Activated naive CD4-positive, alpha-beta T cell treated with anti-CD3 and anti-CD28 coated beads, Interleukin-2, amount 50 U/mL, for 24 hours (primary cell): ENCODE measurements at regions not wholly inside any gene's neighbourhood (a gene's known extent, or its start where the extent isn't known, plus 50 kb on each side); places are given as distances from the start of the nearest gene placed in this dataset.

Experiments
- H3K27ac Mint-ChIP-seq: one replicate; pipeline ENCODE4 v1.8.0; 2021; ENCODE audit warnings: mild to moderate bottlenecking, mixed read lengths
- H3K27me3 Mint-ChIP-seq: one replicate; pipeline ENCODE4 v1.8.0; 2021; ENCODE audit warnings: mixed read lengths
- H3K36me3 Mint-ChIP-seq: one replicate; pipeline ENCODE4 v1.8.0; 2021; ENCODE audit warnings: mixed read lengths
- H3K4me1 Mint-ChIP-seq: one replicate; pipeline ENCODE4 v1.8.0; 2021; ENCODE audit warnings: mixed read lengths
- H3K4me3 Mint-ChIP-seq: one replicate; pipeline ENCODE4 v1.8.0; 2021; ENCODE audit warnings: mild to moderate bottlenecking, mixed read lengths
- H3K9me3 Mint-ChIP-seq: one replicate; pipeline ENCODE4 v1.8.0; 2021; ENCODE audit warnings: mixed read lengths

DNA sequence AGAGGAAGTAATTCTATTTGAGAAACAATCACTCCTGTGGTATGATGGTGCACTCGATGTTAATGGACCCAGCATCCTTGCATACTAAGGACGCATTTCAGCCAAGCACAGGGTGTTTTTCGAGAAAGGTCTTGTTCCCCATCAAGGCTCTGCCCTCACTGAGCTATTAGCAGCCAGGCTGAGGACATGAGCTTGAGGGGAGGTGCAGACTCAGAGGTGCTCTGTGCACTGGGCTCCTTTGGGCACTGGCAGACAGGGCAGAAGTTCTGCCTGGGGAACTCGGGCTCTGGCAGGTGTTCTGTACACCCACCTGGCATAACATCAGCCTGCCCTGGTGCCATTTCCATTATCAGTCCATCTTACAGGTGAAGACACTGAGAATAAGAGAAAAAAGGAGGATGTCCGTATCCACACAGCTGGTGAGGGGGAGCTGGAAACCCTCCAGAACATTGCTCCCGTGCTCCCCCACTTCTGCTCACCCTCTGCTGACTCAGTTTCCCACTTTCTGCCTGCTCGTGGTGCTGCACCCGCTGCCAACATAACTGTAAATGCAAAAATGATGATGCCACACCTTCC, 92.7 kb upstream of the RET start:
- Mint-ChIP-seq H3K4me1 (peaks cover 2% of the 10 kb centered on the region), H3K27ac (no peak overlapping the region), H3K4me3 (no peak overlapping the region), H3K36me3 (no peaks in the 10 kb centered on the region), H3K9me3 (no peaks in the 10 kb centered on the region), H3K27me3 (no peaks in the 10 kb centered on the region)

DNA sequence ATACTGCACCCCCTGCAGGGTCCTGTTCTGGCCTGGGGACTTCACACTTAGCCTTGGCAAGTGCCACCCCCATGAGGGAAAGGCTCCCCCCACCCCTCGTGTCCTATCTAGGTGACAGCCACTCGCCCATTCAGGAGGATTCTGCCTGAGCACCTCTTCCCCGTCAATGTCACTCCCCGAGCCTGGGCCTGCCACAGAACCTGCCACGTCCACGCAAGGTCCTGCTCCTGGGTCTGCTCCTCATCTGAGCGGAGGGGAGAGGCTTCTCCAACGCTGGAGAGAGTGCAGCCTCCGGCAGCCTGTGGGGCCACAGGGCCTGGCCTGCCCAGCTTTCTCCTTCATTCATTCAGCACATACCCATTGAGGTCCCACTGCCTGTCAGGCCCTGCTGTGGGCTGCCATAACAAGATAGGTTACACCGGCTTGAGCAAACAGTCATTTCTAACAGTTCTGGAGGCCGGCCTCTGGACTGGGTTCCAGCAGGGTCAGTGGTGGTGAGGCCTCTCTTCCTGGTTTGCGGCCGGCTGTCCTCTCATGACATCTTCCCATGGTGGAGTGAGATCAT, 92.0 kb upstream of the RET start:
- no peaks in the 10 kb centered on the region for H3K27me3 Mint-ChIP-seq
- no peak overlapping the region for H3K4me3 Mint-ChIP-seq
- no peaks in the 10 kb centered on the region for H3K9me3 Mint-ChIP-seq
- no peaks in the 10 kb centered on the region for H3K36me3 Mint-ChIP-seq
- H3K4me1 Mint-ChIP-seq: peaks cover 6% of the 10 kb centered on the region
- H3K27ac Mint-ChIP-seq: no peak overlapping the region

DNA sequence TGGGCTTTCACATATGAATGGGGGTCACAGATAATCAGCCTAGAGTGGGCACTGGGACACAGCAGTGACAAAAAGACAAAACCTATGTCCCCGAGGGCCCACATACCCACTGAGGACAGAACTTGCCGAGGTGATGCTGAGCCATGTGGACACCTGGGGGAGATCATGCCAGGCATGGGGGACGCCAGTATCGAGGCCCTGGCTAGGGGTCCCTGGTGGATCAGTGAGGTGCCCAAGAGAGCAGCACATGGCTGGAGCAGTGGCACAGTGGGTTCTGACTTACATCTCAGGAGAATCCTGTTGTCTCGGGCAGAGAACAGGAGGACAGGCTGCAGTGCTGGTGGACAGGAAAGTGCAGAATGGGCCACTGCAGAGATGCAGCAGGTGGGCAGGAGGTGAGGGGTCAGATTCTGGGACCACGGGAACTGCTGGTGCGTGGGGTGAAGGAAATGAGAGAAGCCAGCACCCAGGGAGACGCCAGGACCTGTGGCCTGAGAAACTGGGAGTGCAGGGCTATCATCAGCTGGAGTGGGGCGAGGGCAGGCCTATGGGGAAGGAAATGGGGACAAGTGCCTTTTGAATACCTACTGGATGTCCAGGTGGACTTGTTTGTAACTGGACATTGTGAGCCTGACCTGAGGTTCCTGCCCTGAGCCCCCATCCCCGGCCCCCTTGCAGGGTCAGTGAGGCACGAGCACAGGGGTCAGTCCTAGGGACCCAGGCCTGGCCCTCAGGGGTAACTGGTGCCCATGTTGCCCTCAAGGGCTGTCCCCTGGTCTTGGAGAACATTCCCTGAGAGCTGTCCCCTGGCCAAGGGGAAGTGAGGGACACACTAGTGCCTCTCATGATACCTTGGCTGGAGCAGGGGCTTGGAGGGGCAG, 91.2 kb upstream of the RET start:
- no peaks in the 10 kb centered on the region for H3K9me3 Mint-ChIP-seq
- H3K27ac Mint-ChIP-seq: no peak overlapping the region
- H3K4me3 Mint-ChIP-seq: no peak overlapping the region
- H3K27me3 Mint-ChIP-seq: no peaks in the 10 kb centered on the region
- no peaks in the 10 kb centered on the region for H3K36me3 Mint-ChIP-seq
- peaks cover 6% of the 10 kb centered on the region for H3K4me1 Mint-ChIP-seq

DNA sequence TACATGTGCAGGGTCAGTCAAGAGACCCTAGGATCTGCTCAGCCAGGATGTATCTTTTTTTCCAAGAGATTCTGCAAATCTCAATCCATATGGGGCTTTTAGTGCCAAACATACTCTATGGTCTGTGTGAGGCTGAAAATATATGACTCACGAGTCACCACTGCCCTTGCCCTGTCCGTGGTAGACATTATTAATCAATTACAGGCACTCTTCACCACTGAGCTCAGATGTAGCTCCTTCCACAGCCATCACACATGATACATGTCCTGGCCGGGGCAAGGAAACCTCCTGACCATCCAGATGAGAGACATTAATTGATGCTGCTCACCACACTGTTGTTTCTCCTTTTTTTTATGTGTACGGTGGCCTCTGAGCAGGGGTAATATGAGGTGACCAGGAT, 90.2 kb upstream of the RET start:
- H3K27me3 Mint-ChIP-seq: no peaks in the 10 kb centered on the region
- peaks cover 6% of the 10 kb centered on the region for H3K4me1 Mint-ChIP-seq
- H3K4me3 Mint-ChIP-seq: no peak overlapping the region
- H3K9me3 Mint-ChIP-seq: no peaks in the 10 kb centered on the region
- H3K27ac Mint-ChIP-seq: no peak overlapping the region
- H3K36me3 Mint-ChIP-seq: no peaks in the 10 kb centered on the region

DNA sequence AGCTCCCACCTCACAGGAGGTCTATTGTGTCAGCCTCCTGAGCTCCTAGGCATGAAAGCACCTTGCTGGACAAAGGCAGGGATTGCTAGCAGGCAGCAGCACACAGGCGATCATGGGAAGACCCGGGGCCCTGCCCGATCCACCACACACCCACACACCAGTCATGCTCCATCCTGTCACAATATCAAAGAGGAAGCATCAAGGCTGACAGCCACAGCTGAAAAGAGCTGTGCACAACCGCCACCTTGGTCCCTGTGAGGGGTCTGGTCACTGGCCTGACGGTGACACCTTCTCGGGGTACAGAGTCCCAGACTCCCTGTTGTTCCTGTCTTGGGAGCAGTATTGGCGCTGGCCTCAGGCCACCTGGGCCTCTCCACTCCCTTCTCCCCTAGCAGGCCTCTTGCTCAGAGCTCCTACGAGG, 89.7 kb upstream of the RET start:
- Mint-ChIP-seq H3K27ac (no peak overlapping the region), H3K27me3 (no peaks in the 10 kb centered on the region), H3K4me3 (no peak overlapping the region), H3K4me1 (peaks cover 6% of the 10 kb centered on the region), H3K36me3 (no peaks in the 10 kb centered on the region), H3K9me3 (no peaks in the 10 kb centered on the region)

DNA sequence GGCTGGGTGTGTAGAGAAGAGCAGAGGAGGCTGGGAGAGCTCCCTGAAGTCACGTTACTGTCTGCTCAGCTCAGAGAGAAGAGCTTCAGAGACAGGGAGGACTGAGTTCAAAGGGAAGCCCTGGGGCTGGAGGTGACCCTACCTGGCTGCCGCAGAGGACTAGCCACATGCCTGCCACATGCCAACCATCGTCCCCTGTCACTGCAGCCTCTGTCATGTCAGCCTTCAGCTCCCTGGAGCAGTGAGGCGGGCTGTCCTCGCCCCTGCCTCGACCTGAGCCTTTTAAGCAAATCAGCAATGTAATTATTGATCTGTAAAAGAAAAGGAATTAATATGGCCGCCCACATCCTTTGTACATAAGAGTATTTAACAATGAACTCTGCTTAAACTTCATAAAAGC, 89.3 kb upstream of the RET start:
- Mint-ChIP-seq H3K9me3 (no peaks in the 10 kb centered on the region), H3K27me3 (no peaks in the 10 kb centered on the region), H3K27ac (no peak overlapping the region), H3K4me3 (no peak overlapping the region), H3K4me1 (peaks cover 6% of the 10 kb centered on the region), H3K36me3 (no peaks in the 10 kb centered on the region)

DNA sequence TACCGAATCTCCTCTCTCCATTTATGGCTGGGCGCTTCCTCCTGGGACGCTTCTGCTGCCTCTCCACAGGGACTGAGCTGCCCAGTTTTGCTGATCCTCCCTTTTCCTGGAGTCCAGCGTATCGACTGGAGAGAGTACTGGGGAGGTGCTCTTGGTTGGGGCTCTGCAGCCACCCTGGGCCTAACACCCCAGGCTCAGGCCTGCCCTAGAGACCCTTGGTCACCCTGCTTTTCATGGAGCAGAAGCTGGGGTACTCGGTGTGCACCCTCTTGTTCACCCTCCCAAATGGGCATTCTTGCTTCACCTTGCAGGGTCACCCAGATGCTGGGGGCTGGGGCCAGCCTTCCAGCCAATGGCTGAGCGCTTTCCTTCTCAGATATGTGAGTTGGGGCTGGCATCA, 88.8 kb upstream of the RET start:
- H3K27me3 Mint-ChIP-seq: no peaks in the 10 kb centered on the region
- H3K27ac Mint-ChIP-seq: no peak overlapping the region
- H3K4me3 Mint-ChIP-seq: no peak overlapping the region
- H3K9me3 Mint-ChIP-seq: no peaks in the 10 kb centered on the region
- H3K4me1 Mint-ChIP-seq: peaks cover 6% of the 10 kb centered on the region
- H3K36me3 Mint-ChIP-seq: no peaks in the 10 kb centered on the region

DNA sequence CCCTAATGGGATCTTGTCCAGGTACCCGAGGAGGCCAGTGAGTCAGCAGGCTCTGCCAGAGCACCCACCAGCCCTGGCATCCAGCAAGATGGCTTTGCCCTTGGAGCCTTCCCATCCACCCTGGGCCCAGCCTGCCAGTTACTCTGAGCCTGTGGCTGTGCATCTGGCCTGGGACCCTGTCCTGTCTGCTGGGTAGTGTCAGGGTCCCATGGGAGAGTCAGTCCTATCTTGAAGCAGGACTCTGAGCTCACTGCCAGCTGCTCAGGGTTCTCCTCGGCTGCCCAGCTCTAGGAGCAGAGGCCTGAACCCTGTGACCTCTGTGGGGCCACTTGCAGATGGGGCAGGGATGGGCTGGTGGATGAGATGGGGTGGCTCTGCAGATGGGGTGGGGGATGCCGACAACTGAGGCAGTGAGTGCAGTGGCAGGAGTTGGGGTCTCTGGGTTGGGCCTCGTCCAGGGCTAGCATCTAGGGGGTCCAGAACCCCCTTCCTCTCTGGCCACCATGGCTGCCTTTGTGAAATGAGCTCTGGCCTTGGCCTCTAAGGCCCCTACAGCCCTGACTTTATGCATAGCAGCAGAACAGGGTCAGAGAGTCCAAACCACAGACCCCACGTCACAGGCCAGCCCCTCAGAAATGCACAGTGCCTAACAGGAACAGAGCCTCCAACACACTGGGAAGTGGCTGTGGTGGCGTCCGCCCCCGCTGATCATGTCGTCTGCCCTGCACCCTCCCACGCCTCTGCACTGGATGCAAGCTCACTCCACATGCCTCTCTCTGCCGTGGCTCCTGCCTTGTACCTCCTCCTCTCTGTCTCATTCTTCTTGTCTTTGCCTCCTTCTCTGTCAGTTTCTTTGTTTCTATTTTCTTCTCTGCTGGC, 88.1 kb upstream of the RET start:
- Mint-ChIP-seq H3K36me3 (no peaks in the 10 kb centered on the region), H3K27ac (no peak overlapping the region), H3K9me3 (no peaks in the 10 kb centered on the region), H3K27me3 (no peaks in the 10 kb centered on the region), H3K4me3 (no peak overlapping the region), H3K4me1 (peaks cover 6% of the 10 kb centered on the region)

DNA sequence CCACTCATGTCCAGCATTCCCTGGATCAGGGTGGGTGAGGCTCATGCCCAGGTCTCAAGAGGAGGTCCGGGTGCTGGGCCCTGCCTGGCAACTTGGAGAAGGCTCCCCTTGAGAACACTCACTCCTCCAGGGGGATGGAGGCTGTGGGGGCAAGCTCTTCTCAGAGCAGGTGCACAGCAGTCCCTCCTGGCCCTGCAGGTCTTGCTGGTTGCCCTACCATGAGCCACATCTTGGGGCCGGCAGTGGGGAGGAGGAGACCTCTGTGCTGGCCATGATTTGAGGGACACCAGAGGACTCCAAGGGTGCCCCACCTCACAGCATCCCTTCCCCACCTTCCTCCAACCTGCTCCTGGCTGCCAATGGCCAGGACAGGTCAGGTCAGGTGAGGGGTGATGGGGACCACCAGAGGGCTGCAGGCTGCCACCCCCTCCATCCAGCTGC, 87.4 kb upstream of the RET start:
- Mint-ChIP-seq H3K4me1 (peaks cover 6% of the 10 kb centered on the region), H3K27me3 (no peaks in the 10 kb centered on the region), H3K4me3 (no peak overlapping the region), H3K36me3 (no peaks in the 10 kb centered on the region), H3K9me3 (no peaks in the 10 kb centered on the region), H3K27ac (no peak overlapping the region)

DNA sequence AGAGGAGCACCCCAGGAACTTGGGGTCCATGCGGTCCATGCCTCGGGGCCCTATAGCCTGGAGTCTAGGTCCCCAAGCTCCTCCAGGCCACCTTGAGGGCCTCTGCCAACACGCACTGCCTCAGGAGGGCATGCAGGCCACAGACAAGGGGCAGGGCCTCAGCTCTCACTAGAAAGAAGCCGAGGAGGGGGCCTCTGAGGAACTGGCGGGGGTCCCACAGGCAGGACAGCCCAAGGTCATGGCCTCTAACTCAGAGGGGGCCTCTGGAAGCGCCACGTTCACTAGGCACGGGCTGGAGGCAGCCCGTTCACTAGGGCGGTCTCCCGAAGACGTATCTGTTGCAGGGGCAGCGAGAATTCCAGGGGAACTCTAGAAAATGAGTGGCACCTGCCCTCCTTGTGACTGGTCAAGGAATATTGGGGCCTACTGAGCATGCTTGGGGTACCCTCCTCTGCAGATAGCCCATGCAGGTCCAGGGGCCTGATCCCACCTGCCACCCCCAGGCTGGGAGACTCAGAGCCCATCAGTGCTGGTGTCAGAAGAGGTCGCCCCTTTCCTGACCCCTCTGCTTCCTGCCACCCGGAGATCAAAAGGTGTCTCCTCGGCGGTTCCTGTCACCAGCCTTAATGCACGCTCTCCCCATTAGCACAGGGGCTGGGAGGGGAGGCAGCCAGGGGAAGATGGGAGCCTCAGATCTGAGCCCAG, 86.7 kb upstream of the RET start:
- H3K4me1 Mint-ChIP-seq: peaks cover 6% of the 10 kb centered on the region
- H3K4me3 Mint-ChIP-seq: no peak overlapping the region
- no peaks in the 10 kb centered on the region for H3K27me3 Mint-ChIP-seq
- H3K9me3 Mint-ChIP-seq: no peaks in the 10 kb centered on the region
- no peaks in the 10 kb centered on the region for H3K36me3 Mint-ChIP-seq
- H3K27ac Mint-ChIP-seq: no peak overlapping the region

DNA sequence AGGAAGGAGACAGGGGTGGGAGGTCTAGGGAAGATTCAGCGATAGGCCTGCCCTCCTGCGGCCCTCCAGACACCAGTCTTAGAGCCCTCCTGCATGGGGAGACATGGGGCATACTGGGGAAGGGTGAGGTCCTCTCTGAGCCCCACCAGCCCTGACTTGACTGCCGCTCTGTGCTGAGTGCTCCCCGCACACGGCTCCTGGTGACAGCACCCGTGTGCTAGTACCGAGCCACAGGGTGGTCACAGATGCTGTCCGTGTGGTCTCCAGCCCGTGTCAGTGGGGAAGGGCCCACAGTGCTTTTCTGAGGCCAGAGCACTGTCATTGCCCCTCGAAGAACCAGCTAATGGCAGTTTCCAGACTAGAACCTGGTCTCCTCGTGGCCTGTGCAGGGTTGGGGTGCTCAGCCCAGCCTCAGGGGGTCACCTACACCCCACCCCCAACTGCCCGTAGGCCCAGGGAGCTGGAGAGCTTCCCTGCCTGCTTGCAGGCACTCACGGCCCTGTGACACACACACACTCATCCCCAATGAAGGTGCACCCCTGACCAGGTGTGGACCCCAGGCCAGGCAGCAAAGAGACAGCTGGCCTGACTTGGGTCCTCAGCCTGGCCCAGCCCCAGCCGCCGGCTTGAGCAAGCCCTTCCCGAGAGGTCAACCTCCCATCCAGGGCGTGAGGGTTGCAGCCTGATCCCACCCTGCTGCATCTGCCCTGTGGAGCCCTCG, 86.0 kb upstream of the RET start:
- Mint-ChIP-seq H3K27ac (no peak overlapping the region), H3K4me1 (peaks cover 6% of the 10 kb centered on the region), H3K27me3 (no peaks in the 10 kb centered on the region), H3K4me3 (no peak overlapping the region), H3K9me3 (no peaks in the 10 kb centered on the region), H3K36me3 (no peaks in the 10 kb centered on the region)

DNA sequence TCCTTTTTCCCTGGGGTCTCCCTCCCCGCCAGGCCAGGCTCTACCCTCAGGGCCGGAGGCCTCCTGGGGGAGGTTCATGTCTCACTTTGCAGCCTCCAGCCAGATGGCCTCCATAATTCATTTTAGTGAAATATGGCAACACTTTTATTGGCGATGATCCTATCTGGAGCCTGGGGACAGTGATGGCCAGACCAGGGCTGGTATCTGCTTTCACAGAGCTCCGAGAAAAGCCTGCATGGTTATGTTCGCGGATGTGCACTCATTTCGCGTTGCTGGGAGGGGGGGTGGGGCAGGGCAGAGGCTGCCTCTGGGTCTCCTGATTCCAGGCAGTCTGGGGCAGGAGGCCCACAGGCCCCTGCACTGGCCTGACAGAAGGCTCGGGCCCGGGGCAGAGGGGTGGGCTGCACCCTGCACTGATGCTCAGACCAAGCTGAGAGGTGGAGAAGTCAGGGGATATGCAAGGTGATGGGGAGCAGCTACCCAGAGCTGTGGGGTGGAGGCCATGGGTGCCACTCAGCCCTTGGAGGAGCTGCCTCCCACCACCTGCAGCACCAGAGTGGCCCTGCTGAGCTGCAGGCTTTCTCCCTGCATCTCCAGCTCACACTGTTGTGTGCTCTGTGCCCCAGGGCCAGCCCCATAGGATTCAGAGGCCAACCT, 85.3 kb upstream of the RET start:
- Mint-ChIP-seq H3K27me3 (no peaks in the 10 kb centered on the region), H3K27ac (no peak overlapping the region), H3K4me3 (no peak overlapping the region), H3K36me3 (no peaks in the 10 kb centered on the region), H3K4me1 (peaks cover 6% of the 10 kb centered on the region), H3K9me3 (no peaks in the 10 kb centered on the region)

DNA sequence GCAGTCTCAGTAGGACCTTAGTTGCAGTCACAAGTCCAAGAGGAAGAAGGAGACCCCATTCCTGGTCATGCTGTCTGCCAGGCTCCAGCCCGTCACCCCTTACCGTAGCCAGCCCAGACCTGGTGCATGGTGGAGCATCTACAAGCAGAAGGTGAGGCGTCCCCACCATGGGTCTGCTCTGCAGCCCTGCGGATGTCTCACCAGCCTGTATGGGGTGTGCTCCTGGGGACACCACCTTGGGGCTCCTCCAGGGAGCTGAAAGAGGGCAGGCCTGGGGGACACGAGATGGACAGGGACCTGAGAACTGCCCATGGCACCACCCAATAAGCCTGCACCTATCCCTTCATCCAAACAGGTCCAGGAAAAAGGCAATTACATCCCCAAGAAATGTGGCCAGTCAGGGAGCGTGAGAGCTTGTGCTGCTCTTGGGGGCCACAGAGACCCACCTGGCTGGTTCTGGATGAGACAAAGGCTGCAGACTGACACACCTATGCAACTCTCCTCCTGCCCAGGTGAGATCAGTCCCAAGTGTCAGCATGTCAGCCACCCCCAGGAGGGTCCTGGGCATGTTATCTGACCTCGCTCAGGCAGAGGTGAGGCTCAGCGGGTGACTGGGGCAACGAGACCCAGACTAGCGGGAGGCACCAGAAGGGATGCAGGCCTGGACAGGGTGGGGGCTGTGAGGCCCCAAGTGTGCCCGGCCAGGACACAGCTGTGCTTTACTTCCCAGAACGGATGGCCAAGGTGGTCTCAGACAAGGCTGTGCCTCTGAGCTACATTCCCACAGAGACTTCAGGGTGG, 84.5 kb upstream of the RET start:
- no peaks in the 10 kb centered on the region for H3K9me3 Mint-ChIP-seq
- H3K27me3 Mint-ChIP-seq: no peaks in the 10 kb centered on the region
- no peaks in the 10 kb centered on the region for H3K36me3 Mint-ChIP-seq
- peaks cover 6% of the 10 kb centered on the region for H3K4me1 Mint-ChIP-seq
- H3K27ac Mint-ChIP-seq: no peak overlapping the region
- no peak overlapping the region for H3K4me3 Mint-ChIP-seq
